H1 (cell line): ENCODE measurements at regions not wholly inside any gene's neighbourhood (a gene's known extent, or its start where the extent isn't known, plus 50 kb on each side); places are given as distances from the start of the nearest gene placed in this dataset.

Experiments
- CTCF ChIP-seq, 3 experiments: IDR thresholded peaks; 1 replicate in 2 of 3; 2 replicates in 1 of 3; pipeline versions ENCODE4 v1.5.1 to v1.6.1; 2011; ENCODE audit warnings: low read length in 3 of 3, mild to moderate bottlenecking in 3 of 3, inconsistent platforms in 2 of 3, low read depth in 1 of 3, moderate library complexity in 1 of 3; ENCODE audit not compliant: insufficient read depth in 1 of 3; ENCODE audit errors: control extremely low read depth in 1 of 3
- GTF2F1 ChIP-seq: IDR thresholded peaks from 2 replicates; pipeline ENCODE4 v1.6.1; 2012; ENCODE audit warnings: low read depth, low read length, improper control_type of control experiment, borderline replicate concordance
- POU5F1 ChIP-seq: IDR thresholded peaks from 2 replicates; pipeline ENCODE4 v1.6.1; 2011; ENCODE audit warnings: low read depth, mild to moderate bottlenecking, low read length, moderate library complexity
- RBBP5 ChIP-seq: IDR thresholded peaks from 2 replicates; pipeline ENCODE4 v1.7.1; 2012; ENCODE audit warnings: low read depth, mild to moderate bottlenecking, inconsistent platforms, low read length, moderate library complexity, borderline replicate concordance
- TAF1 ChIP-seq: IDR thresholded peaks from 2 replicates; pipeline ENCODE4 v1.6.1; 2011; ENCODE audit warnings: mild to moderate bottlenecking, low read depth, low read length

DNA sequence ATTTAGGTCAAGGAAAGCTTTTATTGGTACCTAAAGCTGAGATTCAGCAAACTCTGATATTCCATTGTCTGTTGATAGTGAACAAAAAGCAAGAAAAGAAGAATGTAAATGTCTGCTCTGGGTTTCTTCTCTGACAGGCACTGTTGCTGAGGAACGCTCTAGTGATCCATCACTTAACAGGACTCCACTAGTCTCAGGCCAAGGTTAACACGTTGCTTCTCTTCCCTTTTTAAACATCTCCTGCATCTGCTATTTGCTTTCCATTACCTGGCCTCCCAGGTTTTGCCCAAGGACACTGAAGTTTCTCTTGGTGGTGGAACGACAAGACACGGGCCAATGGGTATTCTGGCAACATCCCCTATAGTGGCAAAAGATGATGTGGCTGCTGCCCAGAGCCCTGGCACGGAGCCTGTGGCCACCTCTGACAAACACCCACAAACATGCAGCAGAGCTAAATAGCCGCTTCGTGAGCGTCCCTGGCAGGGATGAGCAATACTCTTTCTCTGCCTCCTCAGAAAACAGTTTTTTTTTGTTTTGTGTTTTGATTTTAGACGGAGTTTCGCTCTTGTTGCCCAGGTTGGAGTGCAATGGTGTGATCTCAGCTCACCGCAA is 97.8 kb upstream of the AKAP13 start (continued):
- TF ChIP-seq CTCF (IDR thresholded peaks at IDR 0.05; ENCODE audit: control extremely low read depth in 1 of 3, insufficient read depth in 1 of 3, low read depth in 1 of 3, low read length in 3 of 3): no peak
- no peak for TF ChIP-seq TAF1
- no peak for TF ChIP-seq RBBP5
- TF ChIP-seq GTF2F1: no peak
- no peak for TF ChIP-seq POU5F1
